Tibial nerve (tissue), 4 donors: ENCODE measurements at regions not wholly inside any gene's neighbourhood (a gene's known extent, or its start where the extent isn't known, plus 50 kb on each side); places are given as distances from the start of the nearest gene placed in this dataset.

ENCODE experiments used
- DNase-seq, 2 donors: peaks; one replicate each; pipeline ENCODE4 v3.0.0-alpha.2; 2019; ENCODE audit warnings: low spot score in 2 of 2
- H3K27ac ChIP-seq, 4 donors: fragments of 200-600 bp; sonication (generic) in 3 of 4; one replicate each; pipeline ENCODE4 v1.5.1; 2017 to 2019; ENCODE audit warnings: mild to moderate bottlenecking in 1 of 4
- H3K27me3 ChIP-seq, 2 donors: fragments of 200-600 bp; sonication (generic) in 1 of 2; one replicate each; pipeline versions ENCODE4 v1.5.1 to v1.6.0; 2017 to 2019
- H3K36me3 ChIP-seq, 3 donors: fragments of 200-600 bp; sonication (generic); one replicate each; pipeline ENCODE4 v1.5.1; 2018 to 2019
- H3K4me1 ChIP-seq, 4 donors: fragments of 200-600 bp; sonication (generic) in 3 of 4; one replicate each; pipeline ENCODE4 v1.5.1; 2017 to 2019
- H3K4me3 ChIP-seq, 4 donors: fragments of 200-600 bp; sonication (generic) in 3 of 4; one replicate each; pipeline ENCODE4 v1.5.1; 2017 to 2019; ENCODE audit warnings: mild to moderate bottlenecking in 1 of 4, moderate library complexity in 1 of 4
- H3K9me3 ChIP-seq, 4 donors: fragments of 200-600 bp; sonication (generic) in 3 of 4; one replicate each; pipeline ENCODE4 v1.5.1; 2017 to 2019
- CTCF ChIP-seq, 5 experiments: fragments of 200-600 bp in 3 of 5; fragments of 450-650 bp in 2 of 5; sonication (generic) in 3 of 5; IDR thresholded peaks; one replicate each; pipeline ENCODE4 v1.5.1; 2016 to 2019; ENCODE audit warnings: antibody characterized with exemption in 5 of 5, mild to moderate bottlenecking in 3 of 5, moderate library complexity in 2 of 5
- EP300 ChIP-seq, 2 donors: sonication (generic); formaldehyde crosslinking; IDR thresholded peaks; one replicate each; pipeline ENCODE4 v1.6.1; 2017; ENCODE audit warnings: antibody characterized with exemption in 2 of 2, mild to moderate bottlenecking in 1 of 2
- POLR2A ChIP-seq, 2 donors: fragments of 450-650 bp; IDR thresholded peaks; one replicate each; pipeline ENCODE4 v1.6.1; 2017; ENCODE audit warnings: antibody characterized with exemption in 2 of 2, mild to moderate bottlenecking in 2 of 2, moderate library complexity in 2 of 2
- WGBS, 2 donors: methylation state at CpG; one replicate each; pipeline ENCODE4 v1.1.5; 2018; 5-methylcytosine and 5-hydroxymethylcytosine counted together

GRCh38 chr14:81662066-81662465, 128.4 kb upstream of the SEL1L start:
- Histone ChIP-seq H3K9me3 (no peaks in the 10 kb centered on the region), H3K4me3 (no peak overlapping the region), H3K27ac (no peak overlapping the region), H3K36me3 (no peaks in the 10 kb centered on the region), H3K4me1 (no peaks in the 10 kb centered on the region), H3K27me3 (no peaks in the 10 kb centered on the region)
- no peak for DNase-seq
- TF ChIP-seq EP300 (IDR thresholded peaks at IDR 0.05) (no peak), POLR2A (IDR thresholded peaks at IDR 0.05) (no peak), CTCF (IDR thresholded peaks at IDR 0.05) (no peak)
- whole genome bisulfite sequencing, 2 donors: 73 to 91% methylated on average over 5 of the region's 5 CpGs

GRCh38 chr14:81662570-81663197, 129.0 kb upstream of the SEL1L start:
- WGBS, 2 donors: 53 to 54% methylated on average over 2 of the region's 2 CpGs
- TF ChIP-seq EP300 (IDR thresholded peaks at IDR 0.05) (no peak), POLR2A (IDR thresholded peaks at IDR 0.05) (no peak), CTCF (IDR thresholded peaks at IDR 0.05) (no peak)
- no peak for DNase-seq
- H3K36me3 ChIP-seq: no peaks in the 10 kb centered on the region
- H3K27ac ChIP-seq: no peak overlapping the region
- H3K9me3 ChIP-seq: no peaks in the 10 kb centered on the region
- H3K4me1 ChIP-seq: no peaks in the 10 kb centered on the region
- no peaks in the 10 kb centered on the region for H3K27me3 ChIP-seq
- H3K4me3 ChIP-seq: no peak overlapping the region

- Histone ChIP-seq H3K9me3 (peaks cover 0 to 5% (median 0%) of the 10 kb centered on the region in 4 donors), H3K27me3 (no peaks in the 10 kb centered on the region), H3K27ac (no peak overlapping the region), H3K4me3 (no peak overlapping the region), H3K36me3 (no peaks in the 10 kb centered on the region), H3K4me1 (no peaks in the 10 kb centered on the region)
- WGBS, 2 donors: 91 to 93% methylated on average over 19 to 27 of the region's 32 CpGs
- no peak for TF ChIP-seq POLR2A (IDR thresholded peaks at IDR 0.05)
- no peak for TF ChIP-seq CTCF (IDR thresholded peaks at IDR 0.05)
- no peak for TF ChIP-seq EP300 (IDR thresholded peaks at IDR 0.05)
- DNase-seq: no peak
Observed at GRCh38 chr14:81668626-81669274, 135.1 kb upstream of the SEL1L start.

- no peak for DNase-seq
- H3K9me3 ChIP-seq: peaks cover 0 to 5% (median 0%) of the 10 kb centered on the region in 4 donors
- H3K4me1 ChIP-seq: no peaks in the 10 kb centered on the region
- H3K27ac ChIP-seq: no peak overlapping the region
- 94 to 96% methylated on average over 2 of the region's 2 CpGs for WGBS, 2 donors
- no peaks in the 10 kb centered on the region for H3K27me3 ChIP-seq
- H3K4me3 ChIP-seq: no peak overlapping the region
- no peaks in the 10 kb centered on the region for H3K36me3 ChIP-seq
- TF ChIP-seq CTCF (IDR thresholded peaks at IDR 0.05): no peak
- TF ChIP-seq EP300 (IDR thresholded peaks at IDR 0.05): no peak
- TF ChIP-seq POLR2A (IDR thresholded peaks at IDR 0.05): no peak
Observed at GRCh38 chr14:81669308-81669707, 135.7 kb upstream of the SEL1L start.

- 50 to 57% methylated on average over 3 of the region's 3 CpGs for WGBS, 2 donors
Observed at GRCh38 chr14:81673930-81674329, 140.3 kb upstream of the SEL1L start.

More at GRCh38 chr14:81673930-81674329, 140.3 kb upstream of the SEL1L start:
- no peak for TF ChIP-seq CTCF (IDR thresholded peaks at IDR 0.05)
- TF ChIP-seq POLR2A (IDR thresholded peaks at IDR 0.05): no peak
- TF ChIP-seq EP300 (IDR thresholded peaks at IDR 0.05): no peak
- Histone ChIP-seq H3K27ac (no peak overlapping the region), H3K4me1 (no peaks in the 10 kb centered on the region), H3K27me3 (no peaks in the 10 kb centered on the region), H3K9me3 (no peaks in the 10 kb centered on the region), H3K36me3 (no peaks in the 10 kb centered on the region), H3K4me3 (no peak overlapping the region)
- DNase-seq: no peak
